A549 (cell line): ENCODE measurements at regions not wholly inside any gene's neighbourhood (a gene's known extent, or its start where the extent isn't known, plus 50 kb on each side); places are given as distances from the start of the nearest gene placed in this dataset.
"Not testable (repeated sequence)": the region's sequence is repeated elsewhere in the genome, so short reads cannot be mapped to it uniquely, and the experiment has no call there.

ENCODE experiments used
- ATAC-seq, 2 experiments: fragments of 200-7000 bp in 1 of 2; fragments of >200 bp in 1 of 2; cut with Nextera tagmentation in 1 of 2; cut with Tn5 transposase in 1 of 2; 3 replicates each; pipeline versions ENCODE4 v1.8.0 to v1.9.1; 2018 to 2020; ENCODE audit warnings: mild to moderate bottlenecking in 1 of 2, moderate library complexity in 1 of 2
- CTCF ChIA-PET: fragments of 300-600 bp; sonication (Branson Sonifier 250); formaldehyde crosslinking; extraction: SDS; loops from one replicate; lab custom pipeline; 2021; ENCODE audit warnings: antibody characterized with exemption, inconsistent platforms; lab: Yijun Ruan, JAX
- POLR2A ChIA-PET: fragments of 350-600 bp; formaldehyde crosslinking; extraction: SDS; loops from one replicate; lab custom pipeline; 2021; ENCODE audit warnings: antibody characterized with exemption, inconsistent platforms; lab: Yijun Ruan, JAX
- DNase-seq, 2 experiments: peaks; one replicate each; pipeline versions ENCODE4 v3.0.0 to v3.0.0-alpha.2; 2011 to 2016; ENCODE audit warnings: low read depth in 1 of 2, low spot score in 1 of 2
- FAIRE-seq: peaks from 2 replicates; lab custom pipeline; 2011; peaks lifted over from hg19 to GRCh38; lab: Jason Lieb, UNC
- H3K27ac ChIP-seq, 2 experiments: fragments of >200 bp; sonication (Bioruptor Twin); formaldehyde crosslinking; 3 replicates each; pipeline ENCODE4 v1.5.1; 2016 to 2017
- H3K4me1 ChIP-seq: fragments of >200 bp; sonication (Bioruptor Twin); formaldehyde crosslinking; 3 replicates; pipeline ENCODE4 v1.6.1; 2016
- H3K4me2 ChIP-seq: fragments of >200 bp; sonication (Bioruptor Twin); formaldehyde crosslinking; 3 replicates; pipeline ENCODE4 v1.6.1; 2016
- H3K4me3 ChIP-seq: fragments of >200 bp; sonication (Bioruptor Twin); formaldehyde crosslinking; 3 replicates; pipeline ENCODE4 v1.5.1; 2016
- H3K9me3 ChIP-seq: fragments of >200 bp; sonication (Bioruptor Twin); formaldehyde crosslinking; 3 replicates; pipeline ENCODE4 v1.6.1; 2016
- PHF8 ChIP-seq: fragments of 200-600 bp; sonication (generic); IDR thresholded peaks from 2 replicates; pipeline ENCODE4 v1.6.1; 2016; ENCODE audit warnings: low read depth, mild to moderate bottlenecking, antibody characterized with exemption, moderate library complexity, borderline replicate concordance
- WGBS: methylation state at CpG from one replicate; pipeline ENCODE4 v1.1.6; 2017; ENCODE audit errors: missing lambda C conversion rate; 5-methylcytosine and 5-hydroxymethylcytosine counted together

DNA sequence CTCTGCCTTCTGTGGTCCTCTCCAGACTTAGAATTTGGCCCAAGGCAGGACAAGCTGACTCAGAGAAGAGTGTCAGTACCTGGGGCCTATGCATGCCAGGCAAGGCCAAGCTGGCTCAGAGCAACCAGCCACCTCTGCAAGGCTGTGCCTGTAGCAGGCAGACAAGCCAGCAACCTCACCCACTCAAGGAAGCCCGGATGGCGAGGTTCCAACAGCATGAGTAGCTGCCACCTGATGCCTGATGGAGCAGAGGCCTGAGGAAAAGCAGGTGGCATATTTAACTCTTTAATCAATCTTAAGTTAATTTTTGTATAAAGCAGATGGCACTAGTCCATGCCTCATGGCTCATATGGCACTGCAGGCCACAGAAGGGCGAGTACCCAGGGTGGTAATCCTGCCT, 3595.8 kb upstream of the OR11H1 start:
- H3K4me1 ChIP-seq, H3K27ac ChIP-seq, CTCF ChIA-PET, H3K9me3 ChIP-seq, H3K4me2 ChIP-seq, H3K4me3 ChIP-seq, POLR2A ChIA-PET, ATAC-seq, FAIRE-seq, DNase-seq: not testable (repeated sequence)
- 0% methylated on average over 2 of the region's 3 CpGs for WGBS

DNA sequence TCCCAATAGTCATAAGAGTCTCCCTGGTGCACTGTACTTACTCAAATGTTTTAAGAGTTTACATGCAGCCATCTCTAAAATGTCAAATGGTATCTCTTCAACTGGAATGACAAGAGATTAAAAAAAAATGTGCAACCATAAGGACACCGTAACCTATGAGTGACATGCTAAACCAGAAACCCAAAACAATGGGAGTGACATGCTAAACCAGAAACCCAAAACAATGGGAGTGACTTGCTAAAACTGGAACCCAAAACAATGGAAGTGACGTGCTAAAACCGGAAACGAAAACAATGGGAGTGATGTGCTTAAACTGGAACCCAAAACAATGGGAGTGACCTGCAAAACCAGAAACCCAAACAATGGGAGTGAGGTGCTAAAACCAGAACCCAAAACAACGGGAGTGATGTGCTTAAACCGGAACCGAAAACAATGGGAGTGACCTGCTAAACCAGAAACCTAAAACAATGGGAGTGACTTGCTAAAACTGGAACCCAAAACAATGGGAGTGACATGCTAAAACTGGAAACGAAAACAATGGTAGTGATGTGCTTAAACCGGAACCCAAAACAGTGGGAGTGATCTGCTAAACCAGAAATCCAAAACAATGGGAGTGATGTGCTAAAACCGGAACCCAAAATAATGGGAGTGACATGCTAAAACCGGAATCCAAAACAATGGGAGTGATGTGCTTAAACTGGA, 3559.9 kb upstream of the OR11H1 start:
- H3K4me3 ChIP-seq, POLR2A ChIA-PET, H3K27ac ChIP-seq, FAIRE-seq, CTCF ChIA-PET, ATAC-seq, H3K4me2 ChIP-seq, DNase-seq, H3K9me3 ChIP-seq, H3K4me1 ChIP-seq: not testable (repeated sequence)
- WGBS, result 16% methylated on average over 11 of the region's 11 CpGs

DNA sequence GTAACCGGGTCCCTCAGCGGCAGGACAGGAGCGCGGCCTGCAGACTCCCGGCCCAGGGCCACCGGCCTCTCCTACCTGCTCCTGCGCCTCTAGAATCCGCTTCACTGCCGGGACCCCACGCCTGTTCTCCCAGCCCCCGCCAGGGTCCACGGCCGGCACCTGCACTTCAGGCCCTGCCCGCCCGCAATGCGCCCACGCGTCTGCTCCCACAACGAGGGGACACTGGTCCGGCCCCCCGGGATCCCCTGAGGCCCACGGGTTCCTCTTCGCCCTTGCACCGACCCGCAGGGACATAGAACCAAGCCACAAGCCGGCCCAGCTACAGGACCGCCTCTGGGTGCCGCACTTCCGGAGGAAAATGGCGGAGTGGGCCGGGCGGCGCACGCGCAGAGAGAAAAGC, 3554.1 kb upstream of the OR11H1 start:
- ATAC-seq, CTCF ChIA-PET, H3K4me1 ChIP-seq, FAIRE-seq, H3K27ac ChIP-seq, H3K4me2 ChIP-seq, POLR2A ChIA-PET, H3K9me3 ChIP-seq: not testable (repeated sequence)
- peak in 1 of 2 experiments; percentile 0 for DNase-seq
- H3K4me3 ChIP-seq, result 0 out of 3 replicates have a peak overlapping the region, but pooled peaks have one; percentile 37
- 51% methylated on average over 10 of the region's 35 CpGs for WGBS
- TF ChIP-seq PHF8, result 0 out of 2 replicates have a peak, but pooled peaks have one; percentile 17
